MCF 10A (cell line): ENCODE measurements at regions not wholly inside any gene's neighbourhood (a gene's known extent, or its start where the extent isn't known, plus 50 kb on each side); places are given as distances from the start of the nearest gene placed in this dataset.

Experiments used
- BruUV-seq: library from RNA; stranded (reverse); fragments of 400-500 nt; replicated peaks from 2 replicates; lab custom pipeline; 2021; lab: Mats Ljungman, UMichigan
- CTCF ChIA-PET: fragments of 300-600 bp; sonication (Branson Sonifier 250); formaldehyde crosslinking; extraction: SDS; loops from one replicate; lab custom pipeline; 2021; ENCODE audit warnings: antibody characterized with exemption, inconsistent platforms; lab: Yijun Ruan, JAX
- POLR2A ChIA-PET: fragments of 300-600, 350-650 bp; sonication (Branson Sonifier 250); formaldehyde crosslinking; extraction: SDS; loops from one replicate; lab custom pipeline; 2020; ENCODE audit warnings: antibody characterized with exemption, inconsistent platforms; lab: Yijun Ruan, JAX
- DNase-seq: peaks from one replicate; pipeline ENCODE4 v3.0.0-alpha.2; 2018; ENCODE audit not compliant: unreplicated experiment
- H3K27ac Mint-ChIP-seq: one replicate; pipeline ENCODE4 v1.8.0; 2022; ENCODE audit warnings: mild to moderate bottlenecking, low read depth, mixed read lengths; ENCODE audit not compliant: unreplicated experiment
- H3K27me3 Mint-ChIP-seq: one replicate; pipeline ENCODE4 v1.8.0; 2022; ENCODE audit warnings: mixed read lengths; ENCODE audit not compliant: insufficient read depth, unreplicated experiment
- H3K36me3 Mint-ChIP-seq: one replicate; pipeline ENCODE4 v1.8.0; 2022; ENCODE audit warnings: mild to moderate bottlenecking, moderate library complexity, mixed read lengths; ENCODE audit not compliant: insufficient read depth, unreplicated experiment
- H3K4me1 Mint-ChIP-seq: one replicate; pipeline ENCODE4 v1.8.0; 2022; ENCODE audit warnings: mixed read lengths; ENCODE audit not compliant: insufficient read depth, unreplicated experiment
- H3K4me3 Mint-ChIP-seq: one replicate; pipeline ENCODE4 v1.8.0; 2022; ENCODE audit warnings: mild to moderate bottlenecking, moderate library complexity, mixed read lengths; ENCODE audit not compliant: unreplicated experiment
- H3K9me3 Mint-ChIP-seq: one replicate; pipeline ENCODE4 v1.8.0; 2022; ENCODE audit warnings: mixed read lengths; ENCODE audit not compliant: unreplicated experiment
- intact Hi-C: fragments of 100-400 bp; cut with micrococcal nuclease; formaldehyde crosslinking; loops from 2 replicates; pipeline ENCODE4 v1.14.1; 2022
- TF ChIP-seq, protein P1 (sequence below): fragments of 200-600 bp; IDR thresholded peaks from one replicate; pipeline ENCODE4 v1.8.0; 2022; ENCODE audit warnings: antibody characterized with exemption, mild to moderate bottlenecking; ENCODE audit not compliant: unreplicated experiment

- POLR2A ChIA-PET = interaction anchor here (0.6 to 1.3 kb wide), 2 partner anchors 96 to 173 kb away, joined by 3 read pairs; no protein-coding TSS in a partner anchor
- H3K4me1 Mint-ChIP-seq = peaks cover 33% of the 10 kb centered on the region
These were observed 142.0 kb downstream of the COPS8 start for GRCh38 chr2:237227592-237228280.

DNA sequence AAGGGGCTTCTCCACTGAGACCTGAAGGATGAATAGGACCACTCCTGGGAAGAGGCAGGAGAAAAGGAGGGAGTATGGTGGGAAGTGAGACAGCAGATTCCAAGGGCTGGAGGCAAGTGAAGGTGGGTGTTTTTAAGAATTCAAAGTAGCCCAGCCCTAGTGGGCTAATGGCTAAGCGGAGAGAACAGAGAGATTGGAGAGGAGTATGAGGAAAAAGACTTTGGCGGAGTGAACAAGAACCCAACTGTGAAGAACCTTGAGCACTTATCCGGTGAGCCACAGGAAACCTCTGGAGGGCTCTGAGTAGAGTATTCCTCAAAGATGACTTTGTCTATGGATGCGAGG, 142.6 kb downstream of the COPS8 start:
- BruUV-seq = no TSS peak
- intact Hi-C loops = no loop called here
- peaks cover 28% of the 10 kb centered on the region for H3K4me1 Mint-ChIP-seq
- no peaks in the 10 kb centered on the region for H3K36me3 Mint-ChIP-seq
- no peak for DNase-seq
- peak overlapping the region; percentile 50 for H3K27ac Mint-ChIP-seq
- CTCF ChIA-PET = no interaction called here
- H3K4me3 Mint-ChIP-seq = no peak overlapping the region
- no peaks in the 10 kb centered on the region for H3K27me3 Mint-ChIP-seq
- POLR2A ChIA-PET = interaction anchor here (1.3 kb wide), 1 partner anchor 96 kb away, joined by 3 read pairs; no protein-coding TSS in a partner anchor
- TF ChIP-seq, protein P1, sequence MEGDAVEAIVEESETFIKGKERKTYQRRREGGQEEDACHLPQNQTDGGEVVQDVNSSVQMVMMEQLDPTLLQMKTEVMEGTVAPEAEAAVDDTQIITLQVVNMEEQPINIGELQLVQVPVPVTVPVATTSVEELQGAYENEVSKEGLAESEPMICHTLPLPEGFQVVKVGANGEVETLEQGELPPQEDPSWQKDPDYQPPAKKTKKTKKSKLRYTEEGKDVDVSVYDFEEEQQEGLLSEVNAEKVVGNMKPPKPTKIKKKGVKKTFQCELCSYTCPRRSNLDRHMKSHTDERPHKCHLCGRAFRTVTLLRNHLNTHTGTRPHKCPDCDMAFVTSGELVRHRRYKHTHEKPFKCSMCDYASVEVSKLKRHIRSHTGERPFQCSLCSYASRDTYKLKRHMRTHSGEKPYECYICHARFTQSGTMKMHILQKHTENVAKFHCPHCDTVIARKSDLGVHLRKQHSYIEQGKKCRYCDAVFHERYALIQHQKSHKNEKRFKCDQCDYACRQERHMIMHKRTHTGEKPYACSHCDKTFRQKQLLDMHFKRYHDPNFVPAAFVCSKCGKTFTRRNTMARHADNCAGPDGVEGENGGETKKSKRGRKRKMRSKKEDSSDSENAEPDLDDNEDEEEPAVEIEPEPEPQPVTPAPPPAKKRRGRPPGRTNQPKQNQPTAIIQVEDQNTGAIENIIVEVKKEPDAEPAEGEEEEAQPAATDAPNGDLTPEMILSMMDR = no peak
- peaks cover 7% of the 10 kb centered on the region for H3K9me3 Mint-ChIP-seq

More at GRCh38 chr2:237227592-237228280, 142.0 kb downstream of the COPS8 start:
- intact Hi-C loops = no loop called here
- CTCF ChIA-PET = no interaction called here
- peak overlapping the region; percentile 50 for H3K27ac Mint-ChIP-seq
- H3K36me3 Mint-ChIP-seq = no peaks in the 10 kb centered on the region
- peak; percentile 85 for DNase-seq
- no peak overlapping the region for H3K4me3 Mint-ChIP-seq
- TF ChIP-seq, protein P1 = no peak
- no peaks in the 10 kb centered on the region for H3K27me3 Mint-ChIP-seq
- BruUV-seq = no TSS peak
- peaks cover 6% of the 10 kb centered on the region for H3K9me3 Mint-ChIP-seq

GRCh38 chr2:237229905-237230304, 144.2 kb downstream of the COPS8 start:
- Mint-ChIP-seq H3K9me3 (peaks cover 7% of the 10 kb centered on the region), H3K27ac (no peak overlapping the region), H3K4me1 (peaks cover 27% of the 10 kb centered on the region), H3K36me3 (no peaks in the 10 kb centered on the region), H3K4me3 (no peak overlapping the region), H3K27me3 (no peaks in the 10 kb centered on the region)
- TF ChIP-seq, protein P1 = no peak
- intact Hi-C loops = no loop called here
- no peak for DNase-seq
- POLR2A ChIA-PET = no interaction called here
- BruUV-seq = no TSS peak
- CTCF ChIA-PET = no interaction called here

DNA sequence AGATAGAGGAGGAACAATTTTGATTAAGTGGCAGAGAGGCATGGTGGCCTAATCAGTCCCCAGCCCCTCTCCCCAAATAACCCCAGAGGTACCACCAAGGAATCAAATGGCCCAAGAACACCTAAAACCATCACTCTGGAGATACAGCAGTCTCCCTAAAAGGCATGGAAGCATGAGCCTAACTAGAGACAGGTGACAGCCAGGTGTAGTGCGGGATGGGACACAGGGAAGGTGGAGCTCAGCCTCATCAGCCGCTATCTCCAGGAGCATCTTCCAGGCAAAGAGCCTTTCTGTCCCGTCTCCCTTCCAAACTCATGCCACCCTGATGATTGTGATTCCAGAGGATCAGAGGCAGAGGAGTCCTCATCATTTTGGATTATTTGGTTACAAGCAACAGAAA, 144.7 kb downstream of the COPS8 start:
- Mint-ChIP-seq H3K9me3 (peaks cover 7% of the 10 kb centered on the region), H3K36me3 (no peaks in the 10 kb centered on the region), H3K4me1 (peaks cover 32% of the 10 kb centered on the region), H3K4me3 (no peak overlapping the region), H3K27me3 (no peaks in the 10 kb centered on the region), H3K27ac (no peak overlapping the region)
- POLR2A ChIA-PET = no interaction called here
- BruUV-seq = no TSS peak
- no peak for DNase-seq
- intact Hi-C loops = no loop called here
- TF ChIP-seq, protein P1 = no peak
- CTCF ChIA-PET = interaction anchor here (0.9 to 1.0 kb wide), 2 partner anchors 14 to 28 kb away, joined by 3 to 4 read pairs; no protein-coding TSS in a partner anchor
